Activated CD4-positive, alpha-beta T cell treated with anti-CD3 and anti-CD28 coated beads, Interleukin-2, amount 10 ng/mL, durations not matched to agents 7 days and 5 days (primary cell): ENCODE measurements at regions not wholly inside any gene's neighbourhood (a gene's known extent, or its start where the extent isn't known, plus 50 kb on each side); places are given as distances from the start of the nearest gene placed in this dataset.
A peak's percentile ranks its signal among the peaks of the same experiment; 100 is the strongest.

Experiments used
- CTCF ChIA-PET: fragments of 350-600 bp; sonication (Branson Sonifier 250); formaldehyde crosslinking; loops from one replicate; lab custom pipeline; 2021; ENCODE audit warnings: antibody characterized with exemption; lab: Charles Lee
- POLR2A ChIA-PET: fragments of 350-600 bp; sonication (Branson Sonifier 250); formaldehyde crosslinking; loops from one replicate; lab custom pipeline; 2021; ENCODE audit warnings: antibody characterized with exemption; lab: Charles Lee
- DNase-seq: peaks from one replicate; pipeline ENCODE4 v3.0.0-alpha.2; 2020
- H3K27ac Mint-ChIP-seq: one replicate; pipeline ENCODE4 v1.8.0; 2021; ENCODE audit warnings: mild to moderate bottlenecking, moderate library complexity, mixed read lengths
- H3K27me3 Mint-ChIP-seq: one replicate; pipeline ENCODE4 v1.8.0; 2021; ENCODE audit warnings: mixed read lengths
- H3K36me3 Mint-ChIP-seq: one replicate; pipeline ENCODE4 v1.8.0; 2021; ENCODE audit warnings: low read depth, mixed read lengths
- H3K4me1 Mint-ChIP-seq: one replicate; pipeline ENCODE4 v1.8.0; 2021; ENCODE audit warnings: mixed read lengths
- H3K4me3 Mint-ChIP-seq: one replicate; pipeline ENCODE4 v1.8.0; 2021; ENCODE audit warnings: mild to moderate bottlenecking, moderate library complexity, mixed read lengths
- H3K9me3 Mint-ChIP-seq: one replicate; pipeline ENCODE4 v1.8.0; 2021; ENCODE audit warnings: mixed read lengths

- Mint-ChIP-seq H3K27ac (no peak overlapping the region), H3K4me3 (no peak overlapping the region), H3K4me1 (no peaks in the 10 kb centered on the region), H3K9me3 (no peaks in the 10 kb centered on the region), H3K36me3 (no peaks in the 10 kb centered on the region), H3K27me3 (peaks cover 3% of the 10 kb centered on the region)
- no peak for DNase-seq
- POLR2A ChIA-PET = no interaction called here
- CTCF ChIA-PET = interaction anchor here (0.6 kb wide), 1 partner anchor 198 kb away, joined by 3 read pairs; no protein-coding TSS in a partner anchor
Measured at GRCh38 chr3:14284694-14285547, 106.3 kb downstream of the LSM3 start.

- H3K4me3 Mint-ChIP-seq = no peak overlapping the region
- no peak overlapping the region for H3K27ac Mint-ChIP-seq
- H3K4me1 Mint-ChIP-seq = no peaks in the 10 kb centered on the region
- H3K9me3 Mint-ChIP-seq = no peaks in the 10 kb centered on the region
- ChIA-PET POLR2A (no interaction called here), CTCF (interaction anchor here (0.6 kb wide), 1 partner anchor 197 kb away, joined by 3 read pairs; no protein-coding TSS in a partner anchor)
- no peak for DNase-seq
- no peaks in the 10 kb centered on the region for H3K36me3 Mint-ChIP-seq
- H3K27me3 Mint-ChIP-seq = peaks cover 9% of the 10 kb centered on the region
Measured at GRCh38 chr3:14285548-14285925, 106.9 kb downstream of the LSM3 start.

- DNase-seq = no peak
- ChIA-PET POLR2A (no interaction called here), CTCF (interaction anchor here (1.5 kb wide), 1 partner anchor 33 kb away, joined by 3 read pairs; no protein-coding TSS in a partner anchor)
- Mint-ChIP-seq H3K27me3 (peaks cover 11% of the 10 kb centered on the region), H3K27ac (no peak overlapping the region), H3K4me1 (no peaks in the 10 kb centered on the region), H3K36me3 (no peaks in the 10 kb centered on the region), H3K9me3 (no peaks in the 10 kb centered on the region), H3K4me3 (no peak overlapping the region)
Measured at GRCh38 chr3:14286887-14287500, 108.4 kb downstream of the LSM3 start.

- POLR2A ChIA-PET = no interaction called here
- H3K4me1 Mint-ChIP-seq = no peaks in the 10 kb centered on the region
- H3K9me3 Mint-ChIP-seq = no peaks in the 10 kb centered on the region
- no peak overlapping the region for H3K4me3 Mint-ChIP-seq
- H3K36me3 Mint-ChIP-seq = no peaks in the 10 kb centered on the region
- no peak overlapping the region for H3K27ac Mint-ChIP-seq
- peaks cover 11% of the 10 kb centered on the region for H3K27me3 Mint-ChIP-seq
- CTCF ChIA-PET = interaction anchor here (1.5 kb wide), 1 partner anchor 31 kb away, joined by 3 read pairs; no protein-coding TSS in a partner anchor
- DNase-seq = no peak
Measured at GRCh38 chr3:14288177-14288788, 109.7 kb downstream of the LSM3 start.

- no peak for DNase-seq
- ChIA-PET POLR2A (no interaction called here), CTCF (interaction anchor here (0.5 kb wide), 1 partner anchor 502 kb away, joined by 5 read pairs; no protein-coding TSS in a partner anchor)
- Mint-ChIP-seq H3K36me3 (no peaks in the 10 kb centered on the region), H3K4me1 (no peaks in the 10 kb centered on the region), H3K9me3 (no peaks in the 10 kb centered on the region), H3K27me3 (peaks cover 11% of the 10 kb centered on the region), H3K4me3 (no peak overlapping the region), H3K27ac (no peak overlapping the region)
Measured at GRCh38 chr3:14288833-14289451, 110.3 kb downstream of the LSM3 start.

GRCh38 chr3:14289590-14290461, 111.2 kb downstream of the LSM3 start:
- ChIA-PET POLR2A (no interaction called here), CTCF (interaction anchor here (0.5 kb wide), 1 partner anchor 147 kb away, joined by 3 read pairs; no protein-coding TSS in a partner anchor)
- Mint-ChIP-seq H3K27me3 (peaks cover 14% of the 10 kb centered on the region), H3K9me3 (no peaks in the 10 kb centered on the region), H3K4me1 (no peaks in the 10 kb centered on the region), H3K4me3 (no peak overlapping the region), H3K36me3 (no peaks in the 10 kb centered on the region), H3K27ac (no peak overlapping the region)
- no peak for DNase-seq

- H3K9me3 Mint-ChIP-seq = no peaks in the 10 kb centered on the region
- no peak overlapping the region for H3K4me3 Mint-ChIP-seq
- no peak for DNase-seq
- peaks cover 15% of the 10 kb centered on the region for H3K27me3 Mint-ChIP-seq
- ChIA-PET CTCF (interaction anchor here (0.6 to 1.0 kb wide), 2 partner anchors 39 to 183 kb away, joined by 3 read pairs; no protein-coding TSS in a partner anchor), POLR2A (no interaction called here)
- H3K36me3 Mint-ChIP-seq = no peaks in the 10 kb centered on the region
- H3K27ac Mint-ChIP-seq = no peak overlapping the region
- H3K4me1 Mint-ChIP-seq = no peaks in the 10 kb centered on the region
Measured at GRCh38 chr3:14290631-14291385, 111.6 kb upstream of the SLC6A6 start.

GRCh38 chr3:14295037-14295436, 107.4 kb upstream of the SLC6A6 start:
- ChIA-PET POLR2A (no interaction called here), CTCF (no interaction called here)
- peaks cover 7% of the 10 kb centered on the region for H3K4me1 Mint-ChIP-seq
- no peaks in the 10 kb centered on the region for H3K36me3 Mint-ChIP-seq
- no peaks in the 10 kb centered on the region for H3K9me3 Mint-ChIP-seq
- H3K27me3 Mint-ChIP-seq = peaks cover 14% of the 10 kb centered on the region
- no peak overlapping the region for H3K4me3 Mint-ChIP-seq
- no peak overlapping the region for H3K27ac Mint-ChIP-seq
- no peak for DNase-seq

GRCh38 chr3:14295801-14296200, 106.6 kb upstream of the SLC6A6 start:
- POLR2A ChIA-PET = no interaction called here
- H3K27ac Mint-ChIP-seq = no peak overlapping the region
- H3K36me3 Mint-ChIP-seq = no peaks in the 10 kb centered on the region
- no peak overlapping the region for H3K4me3 Mint-ChIP-seq
- peaks cover 7% of the 10 kb centered on the region for H3K27me3 Mint-ChIP-seq
- peaks cover 7% of the 10 kb centered on the region for H3K4me1 Mint-ChIP-seq
- CTCF ChIA-PET = no interaction called here
- H3K9me3 Mint-ChIP-seq = no peaks in the 10 kb centered on the region
- no peak for DNase-seq

GRCh38 chr3:14297305-14297704, 105.1 kb upstream of the SLC6A6 start:
- ChIA-PET CTCF (no interaction called here), POLR2A (no interaction called here)
- Mint-ChIP-seq H3K27me3 (peaks cover 7% of the 10 kb centered on the region), H3K4me3 (no peak overlapping the region), H3K36me3 (no peaks in the 10 kb centered on the region), H3K9me3 (no peaks in the 10 kb centered on the region), H3K27ac (peak overlapping the region; percentile 54), H3K4me1 (peaks cover 7% of the 10 kb centered on the region)
- no peak for DNase-seq

- DNase-seq = no peak
- H3K27me3 Mint-ChIP-seq = peaks cover 7% of the 10 kb centered on the region
- no peaks in the 10 kb centered on the region for H3K9me3 Mint-ChIP-seq
- H3K36me3 Mint-ChIP-seq = no peaks in the 10 kb centered on the region
- CTCF ChIA-PET = no interaction called here
- H3K4me1 Mint-ChIP-seq = peaks cover 9% of the 10 kb centered on the region
- no peak overlapping the region for H3K27ac Mint-ChIP-seq
- H3K4me3 Mint-ChIP-seq = no peak overlapping the region
- POLR2A ChIA-PET = no interaction called here
Measured at GRCh38 chr3:14297784-14298236, 104.6 kb upstream of the SLC6A6 start.
